K562 (cell line): ENCODE measurements at regions not wholly inside any gene's neighbourhood (a gene's known extent, or its start where the extent isn't known, plus 50 kb on each side); places are given as distances from the start of the nearest gene placed in this dataset.

Source experiments
- ATAC-seq: fragments of 200-7000 bp; cut with Tn5 transposase; 3 replicates; pipeline ENCODE4 v1.9.1; 2020; ENCODE audit warnings: moderate library complexity
- BruUV-seq: library from RNA; stranded (reverse); fragments of 400-500 nt; replicated peaks from 2 replicates; lab custom pipeline; 2021; lab: Mats Ljungman, UMichigan
- CTCF ChIA-PET: fragments of 300-600 bp; formaldehyde crosslinking; extraction: SDS; loops from one replicate; lab custom pipeline; 2021; ENCODE audit warnings: low intra/inter-chr PET ratio; lab: Yijun Ruan, JAX
- POLR2A ChIA-PET: fragments of 300-600, 350-650 bp; sonication (Branson Sonifier 250); formaldehyde crosslinking; extraction: SDS; loops from one replicate; lab custom pipeline; 2021; ENCODE audit warnings: antibody characterized with exemption, inconsistent platforms; lab: Yijun Ruan, JAX
- DNase-seq, 4 experiments: peaks; one replicate each; pipeline versions ENCODE4 v3.0.0 to v3.0.0-alpha.2; 2011 to 2018; ENCODE audit warnings: low spot score in 3 of 4, mixed read lengths in 3 of 4; ENCODE audit errors: extremely low read depth in 1 of 4
- FAIRE-seq: peaks from 2 replicates; lab custom pipeline; 2011; peaks lifted over from hg19 to GRCh38; lab: Jason Lieb, UNC
- H2AFZ ChIP-seq: 2 replicates; pipeline ENCODE4 v1.6.0; 2011; ENCODE audit warnings: low read depth, low read length, control low read depth, inconsistent platforms
- H3K27ac ChIP-seq: fragments of 200-600 bp; 3 replicates; pipeline ENCODE4 v1.8.0; 2011; ENCODE audit warnings: low read depth, mild to moderate bottlenecking, control low read depth, inconsistent platforms, low read length, moderate library complexity, mixed read lengths; ENCODE audit errors: extremely low read depth
- H3K27me3 ChIP-seq, 2 experiments: fragments of 300-600 bp in 1 of 2; 2 replicates in 1 of 2; 3 replicates in 1 of 2; pipeline versions ENCODE4 v1.6.0 to v1.8.0; 2011; ENCODE audit warnings: inconsistent platforms in 2 of 2, low read length in 2 of 2, mild to moderate bottlenecking in 1 of 2, mixed read lengths in 1 of 2, moderate library complexity in 1 of 2; ENCODE audit not compliant: control insufficient read depth in 2 of 2, insufficient read depth in 2 of 2
- H3K36me3 ChIP-seq: fragments of 300-600 bp; 3 replicates; pipeline ENCODE4 v1.8.0; 2011; ENCODE audit warnings: mild to moderate bottlenecking, low read length, inconsistent platforms; ENCODE audit not compliant: control insufficient read depth, insufficient read depth
- H3K4me1 ChIP-seq, 2 experiments: fragments of 200-600 bp in 1 of 2; replicated peaks in 1 of 2; 2 replicates in 1 of 2; 3 replicates in 1 of 2; pipeline versions ENCODE4 v1.5.1 to v1.8.0; 2011; ENCODE audit warnings: inconsistent platforms in 2 of 2, low read length in 2 of 2, mild to moderate bottlenecking in 1 of 2, mixed read lengths in 1 of 2, moderate library complexity in 1 of 2; ENCODE audit not compliant: control insufficient read depth in 2 of 2, insufficient read depth in 2 of 2
- H3K4me2 ChIP-seq: 2 replicates; pipeline ENCODE4 v1.6.1; 2011; ENCODE audit warnings: low read length, control low read depth, inconsistent platforms, mixed read lengths; ENCODE audit not compliant: insufficient read depth
- H3K4me3 ChIP-seq: fragments of 200-600 bp; sonication (generic), shearing (Covaris generic); 2 replicates; pipeline ENCODE4 v1.5.1; 2016; ENCODE audit warnings: control low read depth, inconsistent platforms
- H3K79me2 ChIP-seq: fragments of 200-600 bp; 3 replicates; pipeline ENCODE4 v1.8.0; 2011; ENCODE audit warnings: low read length, inconsistent platforms; ENCODE audit not compliant: control insufficient read depth, insufficient read depth
- H3K9ac ChIP-seq, 2 experiments: 2 replicates each; pipeline versions ENCODE4 v1.6.0 to v1.6.1; 2011; ENCODE audit warnings: low read depth in 2 of 2, low read length in 2 of 2, control low read depth in 1 of 2, inconsistent platforms in 1 of 2, mild to moderate bottlenecking in 1 of 2, mixed read lengths in 1 of 2; ENCODE audit not compliant: insufficient read depth in 1 of 2
- H3K9me1 ChIP-seq: one replicate; pipeline ENCODE4 v1.6.0; 2011; ENCODE audit warnings: inconsistent platforms, mild to moderate bottlenecking, low read length, moderate library complexity; ENCODE audit not compliant: control insufficient read depth, insufficient read depth
- H3K9me3 ChIP-seq: replicated peaks from 2 replicates; pipeline ENCODE4 v1.5.1; 2011; ENCODE audit warnings: low read depth, low read length, inconsistent platforms; ENCODE audit not compliant: control insufficient read depth, insufficient read depth
- H4K20me1 ChIP-seq: replicated peaks from 2 replicates; pipeline ENCODE4 v1.6.1; 2011; ENCODE audit warnings: low read length, inconsistent platforms, mixed read lengths; ENCODE audit not compliant: control insufficient read depth, insufficient read depth
- ASH1L ChIP-seq: fragments of 450-650 bp; IDR thresholded peaks from 2 replicates; pipeline ENCODE4 v1.6.1; 2018; ENCODE audit warnings: borderline replicate concordance, mild to moderate bottlenecking, low read depth; ENCODE audit not compliant: partially characterized antibody
- CBFA2T2 ChIP-seq: fragments of 450-650 bp; conservative IDR thresholded peaks from 2 replicates; pipeline ENCODE4 v1.6.1; 2017; ENCODE audit warnings: mild to moderate bottlenecking
- CREBBP ChIP-seq: IDR thresholded peaks from one replicate; pipeline ENCODE4 v1.6.1; 2012; ENCODE audit warnings: low read depth, mild to moderate bottlenecking, control low read depth, inconsistent platforms, low read length
- E2F3 ChIP-seq: fragments of 250-450 bp; sonication (Bioruptor Pico); IDR thresholded peaks from 2 replicates; pipeline ENCODE4 v1.4.0; 2020; ENCODE audit warnings: mild to moderate bottlenecking
- FOXA1 ChIP-seq: fragments of 450-650 bp; IDR thresholded peaks from 2 replicates; pipeline ENCODE4 v1.6.1; 2016; ENCODE audit warnings: mild to moderate bottlenecking, borderline replicate concordance
- FOXK2 ChIP-seq, 2 experiments: fragments of 450-650 bp; IDR thresholded peaks in 1 of 2; conservative IDR thresholded peaks in 1 of 2; 2 replicates each; pipeline ENCODE4 v1.6.1; 2016; ENCODE audit warnings: low read depth in 2 of 2, mild to moderate bottlenecking in 1 of 2
- FOXP4 ChIP-seq: sonication (generic); formaldehyde crosslinking; IDR thresholded peaks from 2 replicates; pipeline ENCODE4 v1.8.0; 2022; ENCODE audit warnings: mild to moderate bottlenecking, missing genetic modification reagents, borderline replicate concordance
- HES1 ChIP-seq: fragments of 450-650 bp; IDR thresholded peaks from 2 replicates; pipeline ENCODE4 v1.6.1; 2016; ENCODE audit warnings: low read depth, mild to moderate bottlenecking, moderate library complexity
- HLTF ChIP-seq: fragments of 450-650 bp; IDR thresholded peaks from 2 replicates; pipeline ENCODE4 v1.6.1; 2016
- NR2C1 ChIP-seq, 2 experiments: fragments of 450-650 bp; IDR thresholded peaks; 2 replicates each; pipeline ENCODE4 v1.6.1; 2017; ENCODE audit warnings: mild to moderate bottlenecking in 2 of 2, antibody characterized with exemption in 1 of 2, inconsistent platforms in 1 of 2, missing compliant biosample characterization in 1 of 2, missing genetic modification characterization in 1 of 2
- PCBP2 ChIP-seq: fragments of 200-400 bp; formaldehyde crosslinking; IDR thresholded peaks from 2 replicates; pipeline ENCODE4 v1.6.1; 2018; ENCODE audit warnings: low read length, low read depth, mild to moderate bottlenecking, moderate library complexity; ENCODE audit not compliant: poor library complexity, severe bottlenecking
- SAFB2 ChIP-seq: fragments of 200-400 bp; formaldehyde crosslinking; IDR thresholded peaks from 2 replicates; pipeline ENCODE4 v1.6.1; 2018; ENCODE audit warnings: borderline replicate concordance, low read length, low read depth, moderate library complexity; ENCODE audit not compliant: severe bottlenecking
- SMAD3 ChIP-seq: fragments of 450-650 bp; formaldehyde crosslinking; conservative IDR thresholded peaks from 2 replicates; pipeline ENCODE4 v1.4.0; 2020; ENCODE audit warnings: mild to moderate bottlenecking
- SNIP1 ChIP-seq: fragments of 450-650 bp; IDR thresholded peaks from 2 replicates; pipeline ENCODE4 v1.7.1; 2017; ENCODE audit warnings: low read depth, mild to moderate bottlenecking
- SPI1 ChIP-seq: IDR thresholded peaks from 2 replicates; pipeline ENCODE4 v1.6.1; 2011; ENCODE audit warnings: low read depth, low read length, control low read depth, borderline replicate concordance
- TAF7 ChIP-seq: fragments of 450-650 bp; IDR thresholded peaks from 2 replicates; pipeline ENCODE4 v1.6.1; 2016; ENCODE audit warnings: missing genetic modification characterization, missing compliant biosample characterization
- THRA ChIP-seq: fragments of 450-650 bp; IDR thresholded peaks from 2 replicates; pipeline ENCODE4 v1.6.1; 2017; ENCODE audit warnings: mild to moderate bottlenecking, moderate library complexity
- ZNF655 ChIP-seq: fragments of 250-450 bp; sonication (Bioruptor Pico); IDR thresholded peaks from 2 replicates; pipeline ENCODE4 v1.5.0; 2021
- WGBS: fragments of 100-300 bp; shearing (Covaris generic); methylation state at CpG from one replicate; pipeline ENCODE4 v1.1.6; 2016; ENCODE audit warnings: low coverage, mixed read lengths; ENCODE audit not compliant: insufficient coverage; ENCODE audit errors: missing lambda C conversion rate; 5-methylcytosine and 5-hydroxymethylcytosine counted together
- in situ Hi-C: fragments of 300-500 bp; cut with MboI; formaldehyde crosslinking; loops from 4 replicates; pipeline ENCODE4 v1.15.0; 2018; ENCODE audit warnings: inconsistent platforms, mixed read lengths
- intact Hi-C: fragments of 100-400 bp; cut with micrococcal nuclease; formaldehyde crosslinking; loops from 2 replicates; pipeline ENCODE4 v1.14.2; 2022

- no peaks in the 10 kb centered on the region for H3K79me2 ChIP-seq
- H3K36me3 ChIP-seq = no peaks in the 10 kb centered on the region
- H3K4me1 ChIP-seq = no peaks in the 10 kb centered on the region
- in situ Hi-C loops (no loop called here), intact Hi-C loops (no loop called here)
- H3K9me3 ChIP-seq = no peaks in the 10 kb centered on the region
- DNase-seq = no peak
- no peak overlapping the region for H3K9ac ChIP-seq
- no TSS peak for BruUV-seq
- WGBS = 0% methylated on average over 6 of the region's 9 CpGs
- no peak overlapping the region for H3K27ac ChIP-seq
- H3K9me1 ChIP-seq = no peaks in the 10 kb centered on the region
- H3K27me3 ChIP-seq = no peaks in the 10 kb centered on the region
- no peak for ATAC-seq
- no peaks in the 10 kb centered on the region for H4K20me1 ChIP-seq
- CTCF ChIA-PET = no interaction called here
- no peak overlapping the region for H3K4me3 ChIP-seq
- POLR2A ChIA-PET = no interaction called here
- H3K4me2 ChIP-seq = no peak overlapping the region
- FAIRE-seq = no peak
- no peak overlapping the region for H2AFZ ChIP-seq
- no peak for TF ChIP-seq CREBBP
- no peak for TF ChIP-seq SPI1
- no peak for TF ChIP-seq FOXK2 (conservative IDR thresholded peaks at IDR 0.05 in 1 of 2, IDR thresholded peaks at IDR 0.05 in 1 of 2; ENCODE audit: low read depth in 2 of 2)
- no peak for TF ChIP-seq FOXP4 (CRISPR knock-in tag)
- TF ChIP-seq HLTF = no peak
- no peak for TF ChIP-seq SAFB2
- TF ChIP-seq ZNF655 (CRISPR knock-in tag) = no peak
- TF ChIP-seq E2F3 = no peak
- TF ChIP-seq SMAD3 (CRISPR knock-in tag) = no peak
- TF ChIP-seq FOXA1 = no peak
- TF ChIP-seq TAF7 (tag) = no peak
- TF ChIP-seq HES1 = no peak
- TF ChIP-seq SNIP1 = no peak
- no peak for TF ChIP-seq CBFA2T2
- TF ChIP-seq THRA = no peak
- TF ChIP-seq PCBP2 = no peak
- TF ChIP-seq NR2C1 (IDR thresholded peaks at IDR 0.05) = no peak
- no peak for TF ChIP-seq NR2C1 (tag; IDR thresholded peaks at IDR 0.05)
- TF ChIP-seq ASH1L = no peak
Observed at GRCh38 chr9:90420768-90421513, 221.7 kb downstream of the DIRAS2 start.
